ENCODE measurements at regions not wholly inside any gene's neighbourhood (a gene's known extent, or its start where the extent isn't known, plus 50 kb on each side); places are given as distances from the start of the nearest gene placed in this dataset.

DNA sequence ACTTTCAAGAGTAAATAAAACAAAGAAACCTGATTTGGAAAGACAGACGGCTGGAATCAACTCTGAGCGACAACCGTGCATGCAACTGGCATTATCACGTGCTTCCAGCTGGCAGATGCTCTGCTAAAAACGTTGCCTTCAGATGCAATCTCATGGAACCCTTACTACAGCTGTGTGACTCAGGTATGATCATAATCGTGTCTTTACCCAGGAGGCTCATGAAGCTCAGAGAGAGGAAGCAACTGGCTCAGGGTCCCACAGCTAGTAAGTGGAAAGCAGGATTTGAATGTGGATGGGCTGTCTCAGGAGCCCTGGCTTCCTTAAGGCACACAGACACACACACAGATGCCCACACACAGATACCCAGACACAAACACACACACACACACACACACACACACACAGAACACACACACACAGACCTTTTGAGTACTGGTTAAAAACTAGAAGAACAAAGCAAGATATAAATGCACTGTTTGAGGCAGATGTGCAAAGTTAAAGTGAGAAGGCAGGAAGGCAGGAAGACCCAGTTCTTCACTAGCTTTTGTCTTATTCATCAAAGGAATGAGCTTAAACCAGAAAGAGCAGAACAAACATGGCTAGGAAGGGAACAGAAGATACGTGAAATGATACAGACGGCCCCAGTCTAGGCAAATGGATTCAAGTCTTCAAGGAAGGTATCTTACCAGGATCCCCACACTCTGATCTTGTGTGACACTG is 275.2 kb downstream of the MAF start:
- Histone ChIP-seq H3K9me3 (ENCODE audit: low read length) (no peaks in the 10 kb centered on the region), H3K4me1 (ENCODE audit: insufficient read depth, low read length, severe bottlenecking) (no peaks in the 10 kb centered on the region), H4K20me1 (ENCODE audit: insufficient read depth, low read length) (no peaks in the 10 kb centered on the region), H3K9ac (ENCODE audit: low read length) (no peak overlapping the region), H3K27me3 (ENCODE audit: insufficient read depth, low read length) (no peaks in the 10 kb centered on the region), H3F3A (ENCODE audit: insufficient read depth, low read length) (no peaks in the 10 kb centered on the region), H3K36me3 (ENCODE audit: insufficient read depth, low read length) (no peaks in the 10 kb centered on the region), H3K79me2 (ENCODE audit: insufficient read depth, low read length) (no peaks in the 10 kb centered on the region), H3K4me2 (ENCODE audit: low read length) (no peak overlapping the region), H3K4me3 (ENCODE audit: low read depth, low read length, poor library complexity, severe bottlenecking) (no peak overlapping the region), H3K27ac (ENCODE audit: low read depth, low read length, poor library complexity, severe bottlenecking) (no peak overlapping the region), H2AFZ (ENCODE audit: low read length) (no peak overlapping the region), H3K9me2 (ENCODE audit: low read depth, low read length) (no peaks in the 10 kb centered on the region)
- no peak for TF ChIP-seq EZH2 (IDR thresholded peaks at IDR 0.05; ENCODE audit: borderline replicate concordance, low read length)
- TF ChIP-seq, protein P1, sequence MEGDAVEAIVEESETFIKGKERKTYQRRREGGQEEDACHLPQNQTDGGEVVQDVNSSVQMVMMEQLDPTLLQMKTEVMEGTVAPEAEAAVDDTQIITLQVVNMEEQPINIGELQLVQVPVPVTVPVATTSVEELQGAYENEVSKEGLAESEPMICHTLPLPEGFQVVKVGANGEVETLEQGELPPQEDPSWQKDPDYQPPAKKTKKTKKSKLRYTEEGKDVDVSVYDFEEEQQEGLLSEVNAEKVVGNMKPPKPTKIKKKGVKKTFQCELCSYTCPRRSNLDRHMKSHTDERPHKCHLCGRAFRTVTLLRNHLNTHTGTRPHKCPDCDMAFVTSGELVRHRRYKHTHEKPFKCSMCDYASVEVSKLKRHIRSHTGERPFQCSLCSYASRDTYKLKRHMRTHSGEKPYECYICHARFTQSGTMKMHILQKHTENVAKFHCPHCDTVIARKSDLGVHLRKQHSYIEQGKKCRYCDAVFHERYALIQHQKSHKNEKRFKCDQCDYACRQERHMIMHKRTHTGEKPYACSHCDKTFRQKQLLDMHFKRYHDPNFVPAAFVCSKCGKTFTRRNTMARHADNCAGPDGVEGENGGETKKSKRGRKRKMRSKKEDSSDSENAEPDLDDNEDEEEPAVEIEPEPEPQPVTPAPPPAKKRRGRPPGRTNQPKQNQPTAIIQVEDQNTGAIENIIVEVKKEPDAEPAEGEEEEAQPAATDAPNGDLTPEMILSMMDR (IDR thresholded peaks at IDR 0.05; ENCODE audit: low read length), result no peak

DNA sequence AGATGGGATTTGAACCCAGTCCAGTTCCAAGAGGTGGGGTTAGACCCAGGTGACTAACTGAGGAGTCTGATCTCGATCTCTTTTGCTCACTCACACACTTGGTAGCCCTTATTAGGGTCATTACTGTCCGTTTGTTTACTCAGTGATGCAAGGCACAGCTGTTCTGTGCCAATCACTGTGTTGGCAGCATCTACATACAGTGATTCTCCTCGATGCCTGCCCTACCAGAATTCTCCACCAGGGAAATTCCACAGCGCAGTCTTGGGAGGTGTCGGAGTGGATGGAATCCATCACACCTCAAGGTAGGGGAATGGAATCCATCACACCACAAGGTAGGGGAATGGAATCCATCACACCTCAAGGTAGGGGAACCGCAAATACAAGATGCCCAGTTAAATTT is 279.6 kb downstream of the MAF start:
- TF ChIP-seq, protein P1 (IDR thresholded peaks at IDR 0.05; ENCODE audit: low read length), result no peak
- TF ChIP-seq EZH2 (IDR thresholded peaks at IDR 0.05; ENCODE audit: borderline replicate concordance, low read length), result no peak
- no peaks in the 10 kb centered on the region for H3K4me1 ChIP-seq (ENCODE audit: insufficient read depth, low read length, severe bottlenecking)
- no peak overlapping the region for H3K27ac ChIP-seq (ENCODE audit: low read depth, low read length, poor library complexity, severe bottlenecking)
- H3K4me2 ChIP-seq (ENCODE audit: low read length), result no peak overlapping the region
- H3K9me2 ChIP-seq (ENCODE audit: low read depth, low read length), result no peaks in the 10 kb centered on the region
- no peaks in the 10 kb centered on the region for H3F3A ChIP-seq (ENCODE audit: insufficient read depth, low read length)
- H4K20me1 ChIP-seq (ENCODE audit: insufficient read depth, low read length), result no peaks in the 10 kb centered on the region
- no peaks in the 10 kb centered on the region for H3K9me3 ChIP-seq (ENCODE audit: low read length)
- no peaks in the 10 kb centered on the region for H3K79me2 ChIP-seq (ENCODE audit: insufficient read depth, low read length)
- no peaks in the 10 kb centered on the region for H3K36me3 ChIP-seq (ENCODE audit: insufficient read depth, low read length)
- H3K27me3 ChIP-seq (ENCODE audit: insufficient read depth, low read length), result no peaks in the 10 kb centered on the region
- no peak overlapping the region for H3K4me3 ChIP-seq (ENCODE audit: low read depth, low read length, poor library complexity, severe bottlenecking)
- H3K9ac ChIP-seq (ENCODE audit: low read length), result no peak overlapping the region
- no peak overlapping the region for H2AFZ ChIP-seq (ENCODE audit: low read length)

GRCh38 chr16:79318143-79318899 is 282.2 kb downstream of the MAF start:
- Histone ChIP-seq H3K9me3 (ENCODE audit: low read length) (no peaks in the 10 kb centered on the region), H3K9ac (ENCODE audit: low read length) (no peak overlapping the region), H4K20me1 (ENCODE audit: insufficient read depth, low read length) (no peaks in the 10 kb centered on the region), H3K4me1 (ENCODE audit: insufficient read depth, low read length, severe bottlenecking) (no peaks in the 10 kb centered on the region), H2AFZ (ENCODE audit: low read length) (no peak overlapping the region), H3K4me2 (ENCODE audit: low read length) (no peak overlapping the region), H3K36me3 (ENCODE audit: insufficient read depth, low read length) (no peaks in the 10 kb centered on the region), H3K27ac (ENCODE audit: low read depth, low read length, poor library complexity, severe bottlenecking) (no peak overlapping the region), H3K27me3 (ENCODE audit: insufficient read depth, low read length) (no peaks in the 10 kb centered on the region), H3K4me3 (ENCODE audit: low read depth, low read length, poor library complexity, severe bottlenecking) (no peak overlapping the region), H3K9me2 (ENCODE audit: low read depth, low read length) (no peaks in the 10 kb centered on the region), H3F3A (ENCODE audit: insufficient read depth, low read length) (no peaks in the 10 kb centered on the region), H3K79me2 (ENCODE audit: insufficient read depth, low read length) (no peaks in the 10 kb centered on the region)
- TF ChIP-seq, protein P1 (IDR thresholded peaks at IDR 0.05; ENCODE audit: low read length), result no peak
- no peak for TF ChIP-seq EZH2 (IDR thresholded peaks at IDR 0.05; ENCODE audit: borderline replicate concordance, low read length)
